GM12892 (cell line): ENCODE measurements at regions not wholly inside any gene's neighbourhood (a gene's known extent, or its start where the extent isn't known, plus 50 kb on each side); places are given as distances from the start of the nearest gene placed in this dataset.

ENCODE experiments used
- POLR2A ChIP-seq: IDR thresholded peaks from 2 replicates; pipeline ENCODE4 v1.6.1; 2011; ENCODE audit warnings: low read depth, low read length, control low read depth
- POLR2AphosphoS5 ChIP-seq: IDR thresholded peaks from 2 replicates; pipeline ENCODE4 v1.6.1; 2011; ENCODE audit warnings: low read depth, low read length, control low read depth

GRCh38 chr13:42412812-42413483 lies 141.0 kb downstream of the AKAP11 start:
- TF ChIP-seq POLR2A (no peak), POLR2AphosphoS5 (no peak)
